Stimulated activated CD4-positive, alpha-beta T cell treated with anti-CD3 and anti-CD28 coated beads, TNF-alpha, amount 100 ng/mL, for 1 hour (primary cell): ENCODE measurements at regions not wholly inside any gene's neighbourhood (a gene's known extent, or its start where the extent isn't known, plus 50 kb on each side); places are given as distances from the start of the nearest gene placed in this dataset.

Experiments
- DNase-seq, 3 donors: peaks; one replicate each; pipeline ENCODE4 v3.0.0-alpha.2; 2020; ENCODE audit warnings: low read depth in 3 of 3, low spot score in 1 of 3

DNA sequence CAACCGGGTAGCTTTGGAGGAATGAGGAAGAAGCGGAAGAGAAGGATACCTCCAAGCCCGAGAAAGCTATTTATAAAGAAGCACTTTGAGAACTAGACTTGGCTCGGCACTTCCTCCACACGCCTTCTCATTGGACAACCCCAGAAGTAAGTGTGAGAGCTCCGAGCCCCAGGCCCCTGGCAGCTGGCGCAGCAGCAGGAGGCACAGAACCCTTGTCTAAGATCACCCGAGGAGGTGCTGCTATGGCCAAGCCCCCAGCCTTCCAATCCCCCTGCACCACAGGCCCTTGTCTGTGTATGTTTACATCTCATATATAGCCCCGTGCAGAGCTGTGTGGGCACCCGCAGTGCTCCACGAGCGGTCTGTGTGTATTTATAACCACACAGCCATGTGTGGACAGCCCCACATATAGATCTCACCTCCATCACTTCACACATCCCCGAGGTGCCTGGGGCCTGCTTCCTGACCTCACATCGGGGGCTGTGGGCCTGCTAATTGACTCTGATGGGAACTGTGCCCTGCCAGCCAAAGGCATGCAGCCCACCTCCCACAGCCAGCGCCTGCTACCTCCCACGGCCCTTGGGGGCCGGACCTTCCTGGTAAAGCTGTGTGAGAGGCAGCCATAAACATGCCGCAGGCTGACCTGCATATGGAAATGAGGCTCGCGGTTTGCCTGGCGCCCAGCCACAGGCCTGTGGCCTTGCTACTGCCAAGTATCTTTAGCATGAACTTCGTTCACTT is 96.1 kb downstream of the C17orf67 start:
- DNase-seq, result no peak

DNA sequence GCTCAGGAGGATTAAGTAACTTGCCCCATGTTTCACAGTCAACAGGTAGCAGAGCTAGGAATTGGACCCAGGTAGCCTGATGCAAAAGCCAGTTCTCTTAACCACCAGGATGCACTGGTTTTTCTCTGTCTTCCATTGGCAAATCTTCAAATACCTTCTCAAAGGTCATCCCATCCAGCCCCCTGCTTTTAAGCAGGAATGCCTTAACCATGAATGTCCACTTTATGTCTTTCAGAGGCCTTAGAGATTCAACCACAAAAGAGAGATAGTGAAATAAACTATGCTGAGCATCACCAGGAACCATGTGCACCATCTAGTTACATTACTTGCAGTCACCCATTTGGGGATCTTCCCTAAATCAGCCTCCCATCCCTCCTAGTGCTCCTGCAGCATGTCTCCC is 94.3 kb downstream of the C17orf67 start:
- no peak for DNase-seq

DNA sequence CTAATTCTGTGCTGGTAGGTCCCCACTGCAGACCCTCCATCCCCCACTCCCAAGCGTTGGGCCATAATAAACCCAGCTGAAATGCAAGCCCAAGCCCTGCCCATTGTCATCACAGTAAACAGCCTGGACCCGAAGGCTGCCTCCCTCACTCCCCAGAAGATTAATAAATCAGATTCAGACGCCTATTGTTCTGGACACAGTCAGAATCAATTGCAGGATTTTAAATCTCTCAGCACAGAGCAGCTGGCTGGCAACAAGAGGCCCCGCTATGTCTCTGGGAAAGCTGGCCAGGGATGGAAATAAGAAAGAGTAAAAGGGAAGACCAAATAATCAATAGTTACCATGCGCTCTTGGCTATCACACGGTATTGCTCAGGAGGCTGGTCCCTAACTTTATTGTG is 93.9 kb downstream of the C17orf67 start:
- DNase-seq, result no peak

DNA sequence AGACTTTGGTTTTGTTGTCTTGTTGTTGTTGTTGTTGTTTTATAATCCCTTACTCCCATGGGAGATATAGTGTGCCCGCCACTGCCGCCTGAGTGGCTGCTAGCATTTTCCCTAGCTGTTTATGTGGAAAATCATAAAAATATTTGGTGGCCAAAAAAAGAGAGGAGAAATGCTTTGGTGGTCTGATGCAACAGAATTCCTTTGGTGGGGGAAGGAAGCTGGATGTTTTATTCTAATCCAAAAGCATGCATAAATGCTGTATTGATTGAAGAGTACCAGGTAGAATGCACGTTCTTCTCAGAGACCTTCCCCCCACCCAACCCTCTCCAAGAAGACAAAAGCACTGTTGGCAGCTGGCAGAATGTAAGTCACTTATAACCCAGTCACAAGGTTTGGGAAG is 93.2 kb downstream of the C17orf67 start:
- DNase-seq, result no peak
